OCI-LY7 (cell line): ENCODE measurements at regions not wholly inside any gene's neighbourhood (a gene's known extent, or its start where the extent isn't known, plus 50 kb on each side); places are given as distances from the start of the nearest gene placed in this dataset.

Source experiments
- CTCF ChIP-seq: fragments of 200-600 bp; sonication (generic); conservative IDR thresholded peaks from 2 replicates; pipeline ENCODE4 v1.5.1; 2014; ENCODE audit warnings: mild to moderate bottlenecking, antibody characterized with exemption, low read length, moderate library complexity, mixed read lengths
- EZH2phosphoT487 ChIP-seq: fragments of 200-600 bp; sonication (generic); IDR thresholded peaks from 2 replicates; pipeline ENCODE4 v1.6.1; 2018; ENCODE audit warnings: low read depth, borderline replicate concordance, mild to moderate bottlenecking, mixed run types, antibody characterized with exemption, low read length, moderate library complexity, mixed read lengths

- TF ChIP-seq CTCF (no peak), EZH2phosphoT487 (no peak)
These were observed 142.8 kb upstream of the SV2C start for GRCh38 chr5:75940418-75940817.
